SK-N-SH (cell line): ENCODE measurements at regions not wholly inside any gene's neighbourhood (a gene's known extent, or its start where the extent isn't known, plus 50 kb on each side); places are given as distances from the start of the nearest gene placed in this dataset.

Source experiments
- CTCF ChIA-PET: fragments of 300-600, 350-600 bp; formaldehyde crosslinking; extraction: SDS; loops from one replicate; lab custom pipeline; 2021; lab: Yijun Ruan, JAX
- POLR2A ChIA-PET: fragments of 350-600 bp; sonication (Branson Sonifier 250); formaldehyde crosslinking; extraction: SDS; loops from one replicate; lab custom pipeline; 2020; ENCODE audit warnings: antibody characterized with exemption, inconsistent platforms; lab: Yijun Ruan, JAX
- DNase-seq: peaks from one replicate; pipeline ENCODE4 v3.0.0; 2012
- H2AFZ ChIP-seq: fragments of 200-600 bp; sonication (generic); 2 replicates; pipeline ENCODE4 v1.8.1; 2016; ENCODE audit warnings: antibody characterized with exemption, mild to moderate bottlenecking, low read depth
- H3F3A ChIP-seq: fragments of 200-600 bp; sonication (generic); replicated peaks from 2 replicates; pipeline ENCODE3; 2016; ENCODE audit warnings: antibody characterized with exemption, mild to moderate bottlenecking; ENCODE audit not compliant: insufficient read depth
- H3K27ac ChIP-seq, 2 experiments: fragments of 200-500 bp in 1 of 2; fragments of 200-600 bp in 1 of 2; sonication (Bioruptor generic) in 1 of 2; sonication (generic), shearing (Covaris generic) in 1 of 2; 2 replicates each; pipeline versions ENCODE4 v1.5.1 to v1.6.1; 2014 to 2016; ENCODE audit warnings: low read depth in 2 of 2, inconsistent platforms in 1 of 2, low read length in 1 of 2, mild to moderate bottlenecking in 1 of 2, mixed read lengths in 1 of 2
- H3K27me3 ChIP-seq: fragments of 200-600 bp; sonication (generic), shearing (Covaris generic); 2 replicates; pipeline ENCODE4 v1.6.1; 2016; ENCODE audit warnings: mixed run types; ENCODE audit not compliant: insufficient read depth
- H3K36me3 ChIP-seq, 2 experiments: fragments of 200-500 bp in 1 of 2; fragments of 200-600 bp in 1 of 2; sonication (Bioruptor generic) in 1 of 2; sonication (generic) in 1 of 2; replicated peaks in 1 of 2; 2 replicates each; pipeline versions ENCODE3 to v1.5.1; 2014 to 2016; ENCODE audit warnings: low read length in 1 of 2, mild to moderate bottlenecking in 1 of 2; ENCODE audit not compliant: insufficient read depth in 2 of 2, control insufficient read depth in 1 of 2
- H3K4me1 ChIP-seq, 2 experiments: fragments of 200-500 bp in 1 of 2; fragments of 200-600 bp in 1 of 2; sonication (Bioruptor generic) in 1 of 2; sonication (generic), shearing (Covaris generic) in 1 of 2; 2 replicates each; pipeline versions ENCODE4 v1.5.1 to v1.6.1; 2014 to 2016; ENCODE audit warnings: low read depth in 1 of 2, low read length in 1 of 2, mixed run types in 1 of 2; ENCODE audit not compliant: insufficient read depth in 2 of 2, control insufficient read depth in 1 of 2
- H3K4me2 ChIP-seq: fragments of 200-600 bp; sonication (generic), shearing (Covaris generic); 2 replicates; pipeline ENCODE4 v1.6.1; 2017; ENCODE audit warnings: mixed run types
- H3K4me3 ChIP-seq, 2 experiments: fragments of 200-500 bp in 1 of 2; fragments of 200-600 bp in 1 of 2; sonication (Bioruptor generic) in 1 of 2; sonication (generic), shearing (Covaris generic) in 1 of 2; 2 replicates each; pipeline versions ENCODE4 v1.5.1 to v1.8.1; 2014 to 2016; ENCODE audit warnings: low read depth in 2 of 2, inconsistent platforms in 1 of 2, low read length in 1 of 2, mild to moderate bottlenecking in 1 of 2, mixed read lengths in 1 of 2, moderate library complexity in 1 of 2
- H3K79me2 ChIP-seq: fragments of 200-600 bp; sonication (generic); 2 replicates; pipeline ENCODE4 v1.8.1; 2017; ENCODE audit warnings: mild to moderate bottlenecking; ENCODE audit not compliant: insufficient read depth
- H3K9ac ChIP-seq: fragments of 200-600 bp; sonication (generic); 2 replicates; pipeline ENCODE4 v1.6.1; 2017; ENCODE audit warnings: mixed run types
- H3K9me2 ChIP-seq: fragments of 200-600 bp; sonication (generic); 2 replicates; pipeline ENCODE4 v1.6.1; 2017; ENCODE audit warnings: mixed run types
- H3K9me3 ChIP-seq: fragments of 200-600 bp; sonication (generic); 2 replicates; pipeline ENCODE4 v1.6.1; 2017; ENCODE audit warnings: mixed run types, mild to moderate bottlenecking, moderate library complexity
- H4K20me1 ChIP-seq: fragments of 200-600 bp; sonication (generic); 2 replicates; pipeline ENCODE4 v1.6.1; 2017; ENCODE audit warnings: mild to moderate bottlenecking, mixed run types; ENCODE audit not compliant: insufficient read depth
- ELF1 ChIP-seq: IDR thresholded peaks from 2 replicates; pipeline ENCODE4 v1.4.0; 2012
- EP300 ChIP-seq, 2 experiments: IDR thresholded peaks; 2 replicates each; pipeline versions ENCODE4 v1.4.0 to v1.6.1; 2012; ENCODE audit warnings: borderline replicate concordance in 1 of 2, low read depth in 1 of 2, low read length in 1 of 2
- FOSL2 ChIP-seq: IDR thresholded peaks from 2 replicates; pipeline ENCODE4 v1.4.0; 2012; ENCODE audit warnings: low read depth, mild to moderate bottlenecking, moderate library complexity, borderline replicate concordance
- GABPA ChIP-seq: IDR thresholded peaks from 2 replicates; pipeline ENCODE4 v1.4.0; 2012; ENCODE audit warnings: low read depth, mild to moderate bottlenecking
- MXI1 ChIP-seq: IDR thresholded peaks from 2 replicates; pipeline ENCODE4 v1.6.1; 2012; ENCODE audit warnings: mild to moderate bottlenecking, low read depth, low read length, improper control_type of control experiment
- NFIC ChIP-seq: IDR thresholded peaks from 2 replicates; pipeline ENCODE4 v1.4.0; 2012; ENCODE audit warnings: borderline replicate concordance
- POLR2AphosphoS5 ChIP-seq: IDR thresholded peaks from 2 replicates; pipeline ENCODE4 v1.6.1; 2012; ENCODE audit warnings: low read depth, low read length
- RCOR1 ChIP-seq: fragments of 150-350 bp; IDR thresholded peaks from 2 replicates; pipeline ENCODE4 v1.6.1; 2017; ENCODE audit warnings: antibody characterized with exemption, low read length
- RFX5 ChIP-seq: IDR thresholded peaks from 2 replicates; pipeline ENCODE4 v1.6.1; 2012; ENCODE audit warnings: mild to moderate bottlenecking, improper control_type of control experiment, low read length
- TCF12 ChIP-seq: IDR thresholded peaks from 2 replicates; pipeline ENCODE4 v1.4.0; 2012
- TEAD4 ChIP-seq: IDR thresholded peaks from 2 replicates; pipeline ENCODE4 v1.4.0; 2012; ENCODE audit warnings: mild to moderate bottlenecking, borderline replicate concordance; ENCODE audit not compliant: insufficient read depth
- WGBS: methylation state at CpG from one replicate; pipeline ENCODE4 v1.1.6; 2017; ENCODE audit warnings: low lambda C conversion rate; 5-methylcytosine and 5-hydroxymethylcytosine counted together
- TF ChIP-seq, protein P1 (sequence below): fragments of 200-600 bp; sonication (generic); IDR thresholded peaks from 2 replicates; pipeline ENCODE4 v1.6.1; 2017; ENCODE audit warnings: antibody characterized with exemption, mild to moderate bottlenecking, moderate library complexity
- TF ChIP-seq, protein P2 (sequence below): IDR thresholded peaks from 2 replicates; pipeline ENCODE4; 2012
- TF ChIP-seq, protein P3 (sequence below): fragments of 150-350 bp; IDR thresholded peaks from 2 replicates; pipeline ENCODE4 v1.6.1; 2017; ENCODE audit warnings: antibody characterized with exemption, low read length, low read depth, borderline replicate concordance

DNA sequence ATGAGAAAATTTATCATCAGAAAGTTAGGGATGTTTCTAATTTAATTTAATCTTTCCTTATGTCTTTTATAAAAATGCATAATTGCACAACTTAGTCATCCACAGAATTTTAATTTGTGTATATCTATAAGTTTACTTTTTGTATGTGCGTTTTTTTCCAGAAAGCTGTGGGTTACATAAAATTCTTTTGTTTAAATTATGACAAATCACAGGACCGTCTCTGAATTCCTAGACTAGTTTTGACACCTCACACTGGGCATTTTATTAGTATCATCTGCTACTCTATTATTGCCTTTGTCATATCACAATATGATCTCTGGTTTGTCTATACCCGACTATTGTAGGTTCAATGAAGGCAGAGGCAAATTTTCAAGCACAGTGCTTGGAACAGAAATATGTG lies 482.4 kb upstream of the SEMA3D start:
- Histone ChIP-seq H4K20me1 (no peaks in the 10 kb centered on the region), H3K4me3 (no peak overlapping the region), H3K79me2 (no peaks in the 10 kb centered on the region), H3K4me2 (no peak overlapping the region), H3K9ac (no peak overlapping the region), H2AFZ (peak overlapping the region; percentile 26), H3K9me3 (no peaks in the 10 kb centered on the region), H3F3A (no peaks in the 10 kb centered on the region), H3K27me3 (no peaks in the 10 kb centered on the region)
- DNase-seq, result no peak
- CTCF ChIA-PET, result interaction anchor here (1.4 kb wide), 1 partner anchor 17 kb away, joined by 3 read pairs; no protein-coding TSS in a partner anchor
- POLR2A ChIA-PET, result no interaction called here
- TF ChIP-seq FOSL2, result peak; percentile 29; the same call in 1 of the 2 replicates
- TF ChIP-seq EP300 (IDR thresholded peaks at IDR 0.05; ENCODE audit: borderline replicate concordance in 1 of 2, low read depth in 1 of 2, low read length in 1 of 2), result 0 out of 4 replicates have a peak, but pooled peaks of 1 of the 2 experiments have one; percentile 10
- TF ChIP-seq, protein P1, sequence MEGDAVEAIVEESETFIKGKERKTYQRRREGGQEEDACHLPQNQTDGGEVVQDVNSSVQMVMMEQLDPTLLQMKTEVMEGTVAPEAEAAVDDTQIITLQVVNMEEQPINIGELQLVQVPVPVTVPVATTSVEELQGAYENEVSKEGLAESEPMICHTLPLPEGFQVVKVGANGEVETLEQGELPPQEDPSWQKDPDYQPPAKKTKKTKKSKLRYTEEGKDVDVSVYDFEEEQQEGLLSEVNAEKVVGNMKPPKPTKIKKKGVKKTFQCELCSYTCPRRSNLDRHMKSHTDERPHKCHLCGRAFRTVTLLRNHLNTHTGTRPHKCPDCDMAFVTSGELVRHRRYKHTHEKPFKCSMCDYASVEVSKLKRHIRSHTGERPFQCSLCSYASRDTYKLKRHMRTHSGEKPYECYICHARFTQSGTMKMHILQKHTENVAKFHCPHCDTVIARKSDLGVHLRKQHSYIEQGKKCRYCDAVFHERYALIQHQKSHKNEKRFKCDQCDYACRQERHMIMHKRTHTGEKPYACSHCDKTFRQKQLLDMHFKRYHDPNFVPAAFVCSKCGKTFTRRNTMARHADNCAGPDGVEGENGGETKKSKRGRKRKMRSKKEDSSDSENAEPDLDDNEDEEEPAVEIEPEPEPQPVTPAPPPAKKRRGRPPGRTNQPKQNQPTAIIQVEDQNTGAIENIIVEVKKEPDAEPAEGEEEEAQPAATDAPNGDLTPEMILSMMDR, result no peak
- peak; percentile 7; the same call in 1 of the 2 replicates for TF ChIP-seq NFIC
- peak; percentile 90 for TF ChIP-seq TCF12
- TF ChIP-seq, protein P2, sequence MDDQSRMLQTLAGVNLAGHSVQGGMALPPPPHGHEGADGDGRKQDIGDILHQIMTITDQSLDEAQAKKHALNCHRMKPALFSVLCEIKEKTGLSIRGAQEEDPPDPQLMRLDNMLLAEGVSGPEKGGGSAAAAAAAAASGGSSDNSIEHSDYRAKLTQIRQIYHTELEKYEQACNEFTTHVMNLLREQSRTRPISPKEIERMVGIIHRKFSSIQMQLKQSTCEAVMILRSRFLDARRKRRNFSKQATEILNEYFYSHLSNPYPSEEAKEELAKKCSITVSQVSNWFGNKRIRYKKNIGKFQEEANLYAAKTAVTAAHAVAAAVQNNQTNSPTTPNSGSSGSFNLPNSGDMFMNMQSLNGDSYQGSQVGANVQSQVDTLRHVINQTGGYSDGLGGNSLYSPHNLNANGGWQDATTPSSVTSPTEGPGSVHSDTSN, result peak; percentile 73
- peak; percentile 50; the same call in 1 of the 2 replicates for TF ChIP-seq TEAD4
- no peak for TF ChIP-seq RFX5
- TF ChIP-seq, all 33 proteins: peak for 6
- no peaks in the 10 kb centered on the region for H3K36me3 ChIP-seq
- H3K4me1 ChIP-seq, result no peaks in the 10 kb centered on the region; a peak in 1 of 4 replicates
- H3K9me2 ChIP-seq, result no peaks in the 10 kb centered on the region; the same call in 1 of the 2 replicates
- 16% methylated on average over 3 of the region's 3 CpGs for WGBS
- peak overlapping the region; percentile 24 to 53; a peak in 2 of 4 replicates for H3K27ac ChIP-seq

DNA sequence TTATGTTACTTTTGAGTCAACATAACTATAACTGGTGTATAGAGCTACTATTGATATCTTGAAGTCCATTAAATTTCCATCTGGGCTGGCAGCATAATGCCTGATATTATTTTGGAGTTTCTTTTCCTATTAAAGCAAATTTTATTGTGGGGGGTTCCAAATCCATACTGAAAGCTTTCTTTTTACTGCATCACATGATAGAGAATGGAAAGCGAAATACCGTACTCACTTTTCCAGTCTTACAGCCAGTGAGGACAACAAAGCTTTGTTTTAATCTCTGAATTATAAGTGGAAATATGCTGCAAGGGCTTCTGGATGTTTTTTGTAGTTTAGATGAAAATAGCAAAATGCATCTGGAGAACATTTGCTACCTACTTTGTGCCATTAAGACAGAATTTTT lies 477.5 kb upstream of the SEMA3D start:
- ChIA-PET CTCF (no interaction called here), POLR2A (no interaction called here)
- H3K4me2 ChIP-seq, result no peak overlapping the region
- TF ChIP-seq POLR2AphosphoS5, result no peak
- TF ChIP-seq, protein P3, sequence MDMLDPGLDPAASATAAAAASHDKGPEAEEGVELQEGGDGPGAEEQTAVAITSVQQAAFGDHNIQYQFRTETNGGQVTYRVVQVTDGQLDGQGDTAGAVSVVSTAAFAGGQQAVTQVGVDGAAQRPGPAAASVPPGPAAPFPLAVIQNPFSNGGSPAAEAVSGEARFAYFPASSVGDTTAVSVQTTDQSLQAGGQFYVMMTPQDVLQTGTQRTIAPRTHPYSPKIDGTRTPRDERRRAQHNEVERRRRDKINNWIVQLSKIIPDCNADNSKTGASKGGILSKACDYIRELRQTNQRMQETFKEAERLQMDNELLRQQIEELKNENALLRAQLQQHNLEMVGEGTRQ, result no peak
- no peak for TF ChIP-seq RCOR1
- TF ChIP-seq GABPA, result no peak
- no peak for TF ChIP-seq ELF1
- TF ChIP-seq MXI1, result no peak
- TF ChIP-seq, protein P2, result no peak
- TF ChIP-seq, all 33 proteins: peak for 0
- Histone ChIP-seq H3K36me3 (no peaks in the 10 kb centered on the region), H3K4me1 (no peaks in the 10 kb centered on the region; a peak in 1 of 4 replicates), H3K9me2 (no peaks in the 10 kb centered on the region; the same call in 1 of the 2 replicates), H3K9me3 (no peaks in the 10 kb centered on the region), H3K4me3 (no peak overlapping the region), H4K20me1 (no peaks in the 10 kb centered on the region), H3K27me3 (no peaks in the 10 kb centered on the region), H3K9ac (no peak overlapping the region), H2AFZ (no peak overlapping the region), H3K27ac (no peak overlapping the region), H3F3A (no peaks in the 10 kb centered on the region), H3K79me2 (no peaks in the 10 kb centered on the region)
- WGBS, result 97% methylated on average over 2 of the region's 2 CpGs
- no peak for DNase-seq
